ENCODE measurements at regions not wholly inside any gene's neighbourhood (a gene's known extent, or its start where the extent isn't known, plus 50 kb on each side); places are given as distances from the start of the nearest gene placed in this dataset.

- H3K4me1 ChIP-seq (ENCODE audit: control insufficient read depth, extremely low read depth, insufficient read depth, low read length): no peaks in the 10 kb centered on the region
- no peaks in the 10 kb centered on the region for H3K36me3 ChIP-seq (ENCODE audit: control insufficient read depth in 2 of 2, extremely low read depth in 1 of 2, insufficient read depth in 2 of 2, low read length in 2 of 2)
- DNase-seq (ENCODE audit: low read depth, low spot score) (no peak), FAIRE-seq (no peak)
- H3K9me3 ChIP-seq (ENCODE audit: control insufficient read depth, low read depth, low read length): no peaks in the 10 kb centered on the region
- no peak overlapping the region for H2AFZ ChIP-seq (ENCODE audit: control insufficient read depth, low read length)
- H3K9ac ChIP-seq (ENCODE audit: control insufficient read depth, extremely low read depth, insufficient read depth, low read length): no peak overlapping the region
- H3K4me3 ChIP-seq (ENCODE audit: control insufficient read depth in 2 of 3, extremely low read depth in 1 of 3, insufficient read depth in 2 of 3, low read depth in 1 of 3, low read length in 3 of 3): no peak overlapping the region
- no peak overlapping the region for H3K4me2 ChIP-seq (ENCODE audit: control insufficient read depth, extremely low read depth, insufficient read depth, low read depth, low read length)
- no peaks in the 10 kb centered on the region for H4K20me1 ChIP-seq (ENCODE audit: control insufficient read depth, extremely low read depth, insufficient read depth, low read length)
- H3K9me1 ChIP-seq (ENCODE audit: control insufficient read depth, extremely low read depth, insufficient read depth, low read length): no peaks in the 10 kb centered on the region
- H3K27me3 ChIP-seq (ENCODE audit: control insufficient read depth, extremely low read depth, insufficient read depth, low read length): no peaks in the 10 kb centered on the region
- dilution Hi-C loops (cut with MboI; ENCODE audit: extremely low pct_ligation_motif_present, low sequenced_read_pairs): no loop called here
- no peaks in the 10 kb centered on the region for H3K79me2 ChIP-seq (ENCODE audit: control insufficient read depth, insufficient read depth, low read length)
- H3K27ac ChIP-seq (ENCODE audit: control insufficient read depth, insufficient read depth, low read length): no peak overlapping the region
- TF ChIP-seq EZH2 (IDR thresholded peaks at IDR 0.05; ENCODE audit: low read length) (no peak), CTCF (optimal IDR thresholded peaks at IDR 0.05 in 1 of 3, IDR thresholded peaks at IDR 0.05 in 1 of 3, conservative IDR thresholded peaks at IDR 0.05 in 1 of 3; ENCODE audit: extremely low read depth in 1 of 3, insufficient read depth in 2 of 3, low read length in 3 of 3) (no peak)
These were observed 64.7 kb upstream of the OXGR1 start for GRCh38 chr13:97058926-97059325.

GRCh38 chr13:97067017-97067895 lies 73.0 kb upstream of the OXGR1 start:
- Histone ChIP-seq H3K27ac (ENCODE audit: control insufficient read depth, insufficient read depth, low read length) (no peak overlapping the region), H3K36me3 (ENCODE audit: control insufficient read depth in 2 of 2, extremely low read depth in 1 of 2, insufficient read depth in 2 of 2, low read length in 2 of 2) (no peaks in the 10 kb centered on the region), H3K9me1 (ENCODE audit: control insufficient read depth, extremely low read depth, insufficient read depth, low read length) (no peaks in the 10 kb centered on the region), H3K4me3 (ENCODE audit: control insufficient read depth in 2 of 3, extremely low read depth in 1 of 3, insufficient read depth in 2 of 3, low read depth in 1 of 3, low read length in 3 of 3) (no peak overlapping the region), H3K9me3 (ENCODE audit: control insufficient read depth, low read depth, low read length) (no peaks in the 10 kb centered on the region), H2AFZ (ENCODE audit: control insufficient read depth, low read length) (no peak overlapping the region), H3K79me2 (ENCODE audit: control insufficient read depth, insufficient read depth, low read length) (no peaks in the 10 kb centered on the region), H3K9ac (ENCODE audit: control insufficient read depth, extremely low read depth, insufficient read depth, low read length) (no peak overlapping the region), H4K20me1 (ENCODE audit: control insufficient read depth, extremely low read depth, insufficient read depth, low read length) (no peaks in the 10 kb centered on the region), H3K27me3 (ENCODE audit: control insufficient read depth, extremely low read depth, insufficient read depth, low read length) (no peaks in the 10 kb centered on the region), H3K4me1 (ENCODE audit: control insufficient read depth, extremely low read depth, insufficient read depth, low read length) (no peaks in the 10 kb centered on the region), H3K4me2 (ENCODE audit: control insufficient read depth, extremely low read depth, insufficient read depth, low read depth, low read length) (no peak overlapping the region)
- FAIRE-seq: no peak
- dilution Hi-C loops (cut with MboI; ENCODE audit: extremely low pct_ligation_motif_present, low sequenced_read_pairs): no loop called here
- no peak for TF ChIP-seq EZH2 (IDR thresholded peaks at IDR 0.05; ENCODE audit: low read length)
- peak in 1 of 3 experiments; percentile 16 for TF ChIP-seq CTCF (optimal IDR thresholded peaks at IDR 0.05 in 1 of 3, IDR thresholded peaks at IDR 0.05 in 1 of 3, conservative IDR thresholded peaks at IDR 0.05 in 1 of 3; ENCODE audit: extremely low read depth in 1 of 3, insufficient read depth in 2 of 3, low read length in 3 of 3)
- no peak for DNase-seq (ENCODE audit: low read depth, low spot score)

Measured in keratinocyte (primary cell).